ENCODE measurements at regions not wholly inside any gene's neighbourhood (a gene's known extent, or its start where the extent isn't known, plus 50 kb on each side); places are given as distances from the start of the nearest gene placed in this dataset.
"Not testable (repeated sequence)": the region's sequence is repeated elsewhere in the genome, so short reads cannot be mapped to it uniquely, and the experiment has no call there.

GRCh38 chr3:144746631-144747030 lies 775.0 kb downstream of the DIPK2A start:
- no peak for DNase-seq (ENCODE audit: low read depth, low spot score)
- in situ Hi-C loops (cut with HindIII; ENCODE audit: low pct_unique_long_range_greater_than_20kb, low sequenced_read_pairs), result no loop called here

GRCh38 chr3:144749536-144750253 lies 778.1 kb downstream of the DIPK2A start:
- DNase-seq (ENCODE audit: low read depth, low spot score); in situ Hi-C loops (cut with HindIII; ENCODE audit: low pct_unique_long_range_greater_than_20kb, low sequenced_read_pairs): not testable (repeated sequence)

- in situ Hi-C loops (cut with HindIII; ENCODE audit: low pct_unique_long_range_greater_than_20kb, low sequenced_read_pairs), result no loop called here
- DNase-seq (ENCODE audit: low read depth, low spot score), result no peak
Measured at GRCh38 chr3:144754076-144754783, 782.6 kb downstream of the DIPK2A start.

GRCh38 chr3:144756704-144757440 lies 785.2 kb downstream of the DIPK2A start:
- in situ Hi-C loops (cut with HindIII; ENCODE audit: low pct_unique_long_range_greater_than_20kb, low sequenced_read_pairs), result no loop called here
- DNase-seq (ENCODE audit: low read depth, low spot score), result no peak

GRCh38 chr3:144760831-144761230 lies 789.2 kb downstream of the DIPK2A start:
- no peak for DNase-seq (ENCODE audit: low read depth, low spot score)
- in situ Hi-C loops (cut with HindIII; ENCODE audit: low pct_unique_long_range_greater_than_20kb, low sequenced_read_pairs), result no loop called here

GRCh38 chr3:144762091-144762490 lies 790.5 kb downstream of the DIPK2A start:
- in situ Hi-C loops (cut with HindIII; ENCODE audit: low pct_unique_long_range_greater_than_20kb, low sequenced_read_pairs), result no loop called here
- no peak for DNase-seq (ENCODE audit: low read depth, low spot score)

GRCh38 chr3:144763878-144764454 lies 792.3 kb downstream of the DIPK2A start:
- in situ Hi-C loops (cut with HindIII; ENCODE audit: low pct_unique_long_range_greater_than_20kb, low sequenced_read_pairs), result no loop called here
- DNase-seq (ENCODE audit: low read depth, low spot score), result no peak

GRCh38 chr3:144770281-144770680 lies 798.7 kb downstream of the DIPK2A start:
- DNase-seq (ENCODE audit: low read depth, low spot score), result no peak
- in situ Hi-C loops (cut with HindIII; ENCODE audit: low pct_unique_long_range_greater_than_20kb, low sequenced_read_pairs), result no loop called here

GRCh38 chr3:144770915-144771351 lies 799.3 kb downstream of the DIPK2A start:
- DNase-seq (ENCODE audit: low read depth, low spot score), result peak; percentile 59
- in situ Hi-C loops (cut with HindIII; ENCODE audit: low pct_unique_long_range_greater_than_20kb, low sequenced_read_pairs), result no loop called here

- no peak for DNase-seq (ENCODE audit: low read depth, low spot score)
- in situ Hi-C loops (cut with HindIII; ENCODE audit: low pct_unique_long_range_greater_than_20kb, low sequenced_read_pairs), result no loop called here
Measured at GRCh38 chr3:144771381-144771870, 799.8 kb downstream of the DIPK2A start.

GRCh38 chr3:144772372-144772771 lies 800.7 kb downstream of the DIPK2A start:
- in situ Hi-C loops (cut with HindIII; ENCODE audit: low pct_unique_long_range_greater_than_20kb, low sequenced_read_pairs), result no loop called here
- no peak for DNase-seq (ENCODE audit: low read depth, low spot score)

GRCh38 chr3:144773350-144773749 lies 801.7 kb downstream of the DIPK2A start:
- DNase-seq (ENCODE audit: low read depth, low spot score), result no peak
- in situ Hi-C loops (cut with HindIII; ENCODE audit: low pct_unique_long_range_greater_than_20kb, low sequenced_read_pairs), result no loop called here

- peak; percentile 20 for DNase-seq (ENCODE audit: low read depth, low spot score)
- in situ Hi-C loops (cut with HindIII; ENCODE audit: low pct_unique_long_range_greater_than_20kb, low sequenced_read_pairs), result no loop called here
Measured at GRCh38 chr3:144774897-144775296, 803.3 kb downstream of the DIPK2A start.

GRCh38 chr3:144775551-144775950 lies 803.9 kb downstream of the DIPK2A start:
- in situ Hi-C loops (cut with HindIII; ENCODE audit: low pct_unique_long_range_greater_than_20kb, low sequenced_read_pairs), result no loop called here

GRCh38 chr3:144777906-144778305 lies 806.3 kb downstream of the DIPK2A start:
- in situ Hi-C loops (cut with HindIII; ENCODE audit: low pct_unique_long_range_greater_than_20kb, low sequenced_read_pairs), result no loop called here
- no peak for DNase-seq (ENCODE audit: low read depth, low spot score)

More at GRCh38 chr3:144775551-144775950, 803.9 kb downstream of the DIPK2A start:
- no peak for DNase-seq (ENCODE audit: low read depth, low spot score)

GRCh38 chr3:144791034-144791433 lies 819.4 kb downstream of the DIPK2A start:
- in situ Hi-C loops (cut with HindIII; ENCODE audit: low pct_unique_long_range_greater_than_20kb, low sequenced_read_pairs), result no loop called here
- no peak for DNase-seq (ENCODE audit: low read depth, low spot score)

- in situ Hi-C loops (cut with HindIII; ENCODE audit: low pct_unique_long_range_greater_than_20kb, low sequenced_read_pairs), result no loop called here
- DNase-seq (ENCODE audit: low read depth, low spot score), result no peak
Measured at GRCh38 chr3:144801890-144802289, 830.3 kb downstream of the DIPK2A start.

GRCh38 chr3:144809380-144809779 lies 837.8 kb downstream of the DIPK2A start:
- in situ Hi-C loops (cut with HindIII; ENCODE audit: low pct_unique_long_range_greater_than_20kb, low sequenced_read_pairs), result no loop called here
- DNase-seq (ENCODE audit: low read depth, low spot score), result no peak
